NCI-H128 (cell line): ENCODE measurements at regions not wholly inside any gene's neighbourhood (a gene's known extent, or its start where the extent isn't known, plus 50 kb on each side); places are given as distances from the start of the nearest gene placed in this dataset.
"Not testable (repeated sequence)": the region's sequence is repeated elsewhere in the genome, so short reads cannot be mapped to it uniquely, and the experiment has no call there.

Source experiments
- DNase-seq: peaks from one replicate; lab custom pipeline; 2025; ENCODE audit not compliant: unreplicated experiment; lab: John Stamatoyannopoulos, UW

DNA sequence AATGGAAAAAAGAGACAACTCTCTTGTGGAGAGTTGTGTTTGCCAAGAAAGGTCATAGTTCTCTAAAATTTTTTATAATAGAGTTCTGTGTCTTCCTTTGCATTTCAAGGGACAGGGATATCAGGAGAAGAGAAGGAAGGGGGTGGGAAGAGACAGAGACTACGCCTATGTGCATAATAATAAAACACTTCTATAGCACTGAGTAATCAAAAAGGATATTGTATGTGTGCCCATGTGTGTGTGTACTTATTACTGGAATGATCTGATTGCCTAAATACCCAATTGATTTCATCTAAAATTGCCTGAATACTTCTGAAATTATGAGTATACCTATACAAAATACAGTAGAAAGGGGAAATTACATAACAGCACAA, 803.7 kb upstream of the ACVR2A start:
- DNase-seq: no peak

DNA sequence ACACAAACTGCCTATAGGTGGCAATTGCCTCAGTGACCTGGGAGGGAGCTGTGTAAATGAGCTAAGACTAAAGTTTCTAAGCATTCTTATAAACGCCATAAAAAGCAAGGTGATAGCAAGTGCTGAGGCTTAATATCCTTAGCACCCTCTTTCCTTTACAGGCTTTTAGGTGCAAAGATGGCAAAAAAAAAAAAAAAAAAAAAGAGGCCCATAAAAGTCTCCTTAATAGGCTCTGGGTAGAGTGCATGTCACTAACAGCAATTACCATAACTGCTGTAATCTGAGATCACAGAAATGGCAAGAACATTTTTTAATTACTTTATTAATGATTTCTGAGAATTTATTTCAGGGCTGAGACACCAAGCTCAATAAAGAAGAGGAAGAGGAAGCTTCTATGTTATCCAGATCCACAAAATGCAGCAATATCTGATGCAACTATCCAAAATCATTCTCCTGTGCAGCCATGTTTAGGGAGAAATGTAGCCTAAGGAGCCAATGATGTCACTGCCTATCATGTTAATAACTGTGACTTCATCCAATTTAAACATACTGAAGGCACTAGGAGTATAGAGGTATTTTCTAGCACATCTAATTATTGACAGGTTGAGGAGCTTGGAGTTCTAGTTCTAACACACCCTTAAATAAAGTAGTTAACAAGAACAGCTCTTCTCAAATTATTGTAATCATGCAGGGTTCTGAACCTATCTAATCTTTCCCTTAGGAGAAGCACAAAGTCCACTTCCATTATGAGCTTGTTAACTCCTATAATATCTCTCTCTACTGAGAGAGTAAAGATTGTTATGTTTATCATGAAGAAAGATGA, 804.3 kb upstream of the ACVR2A start:
- no peak for DNase-seq

DNA sequence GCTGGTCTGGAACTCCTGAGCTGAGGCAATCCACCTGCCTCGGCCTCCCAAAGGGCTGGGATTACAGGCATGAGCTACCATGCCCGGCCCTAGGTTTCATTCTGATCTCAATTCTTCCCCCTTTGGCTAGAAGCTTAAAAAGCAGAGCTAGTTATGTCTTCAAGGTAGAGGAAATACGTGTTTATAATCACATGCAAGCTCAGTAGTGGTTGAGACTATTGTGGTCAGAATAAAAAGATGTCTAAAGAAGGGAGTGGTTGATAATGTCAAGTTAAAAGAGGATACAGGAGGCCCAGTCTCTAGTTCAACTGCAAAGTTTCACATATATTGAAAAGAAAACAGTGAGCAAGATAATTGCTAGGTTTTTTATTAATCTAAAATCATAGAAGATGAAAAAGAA, 807.8 kb upstream of the ACVR2A start:
- no peak for DNase-seq

DNA sequence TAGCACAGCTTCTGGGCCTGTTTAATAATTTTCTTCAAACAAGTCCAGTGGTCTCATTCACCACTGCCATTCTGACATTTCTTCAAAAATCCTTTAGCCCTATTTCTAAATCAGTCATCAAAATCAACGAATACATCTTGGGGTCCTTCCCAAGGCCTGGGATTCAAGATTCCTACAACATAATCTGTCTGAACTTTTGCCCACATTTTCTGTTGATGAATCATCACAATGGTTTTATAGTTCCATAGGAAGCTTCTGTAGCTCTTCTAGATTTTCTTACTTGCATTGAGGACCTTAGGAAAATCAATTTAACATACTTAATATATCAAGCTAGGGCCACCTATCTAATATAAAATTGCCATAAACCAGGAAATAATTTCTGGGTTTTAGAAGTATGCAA, 811.8 kb upstream of the ACVR2A start:
- DNase-seq: no peak

DNA sequence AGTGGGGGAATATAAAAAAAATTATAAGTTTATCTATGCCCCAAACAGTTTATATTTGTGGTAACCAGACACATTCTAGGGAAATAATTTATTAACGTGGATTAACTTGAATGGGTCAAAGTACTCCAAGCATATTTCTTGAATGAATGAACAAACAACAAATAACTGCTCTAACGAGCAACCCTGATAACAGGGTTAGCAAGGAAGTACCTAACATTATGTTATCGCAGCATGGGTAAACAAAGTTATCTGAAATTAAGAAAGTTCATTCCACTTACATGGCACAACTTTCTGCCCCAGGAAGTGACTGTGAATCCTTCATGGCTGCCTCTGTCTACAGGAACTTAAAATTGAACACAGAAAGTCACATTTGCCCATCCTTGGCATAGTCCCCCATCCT, 812.9 kb upstream of the ACVR2A start:
- no peak for DNase-seq

GRCh38 chr2:147030966-147031720, 813.7 kb upstream of the ACVR2A start:
- no peak for DNase-seq

DNA sequence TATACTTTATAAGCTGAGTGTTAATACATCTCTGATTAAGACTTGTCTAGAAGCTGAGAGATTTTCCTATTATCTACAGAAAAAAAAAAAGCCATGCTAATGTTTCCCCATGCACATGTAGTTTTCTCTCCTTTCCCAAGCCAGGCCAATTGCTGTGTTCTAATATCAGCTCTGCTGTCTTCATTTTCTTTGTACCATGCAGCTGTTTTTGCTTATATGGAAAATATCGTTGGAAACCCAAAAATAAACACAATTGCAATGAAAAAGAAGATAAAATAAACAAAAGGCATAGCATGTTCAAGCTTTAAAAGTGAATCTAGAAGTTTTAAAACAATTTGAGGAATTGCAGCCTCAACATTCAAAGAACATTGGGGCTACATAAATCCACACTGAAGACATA, 817.4 kb upstream of the ACVR2A start:
- DNase-seq: no peak

DNA sequence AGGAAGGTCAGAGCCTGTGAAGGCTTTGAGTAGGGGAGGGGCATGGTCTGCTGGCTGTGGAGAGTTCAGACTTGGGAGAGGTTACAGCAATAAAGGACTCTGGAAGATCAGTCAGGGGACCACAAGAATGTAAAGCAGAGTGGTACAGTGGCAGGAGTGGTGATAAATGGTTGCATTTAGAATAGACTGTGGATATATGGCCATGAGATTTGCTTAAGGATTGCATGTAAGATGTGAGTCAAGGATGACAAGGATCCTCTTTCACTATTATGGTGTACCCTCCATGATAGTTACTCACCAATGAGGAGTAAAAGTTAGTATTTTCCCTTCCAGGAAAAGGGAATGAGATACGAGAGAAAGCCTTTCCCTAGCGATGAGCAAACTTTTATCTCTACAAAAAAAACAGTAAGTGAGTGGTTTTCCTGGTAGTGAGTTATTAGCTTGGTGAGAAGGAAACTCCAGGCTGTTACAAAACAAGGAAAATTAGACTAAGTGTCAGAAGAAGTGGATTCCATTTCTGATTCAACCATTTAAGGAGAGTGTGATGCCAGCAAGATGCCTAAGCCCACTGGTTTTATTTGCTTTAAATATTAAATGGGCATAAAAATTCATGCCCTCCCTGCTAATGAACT, 818.0 kb upstream of the ACVR2A start:
- no peak for DNase-seq

DNA sequence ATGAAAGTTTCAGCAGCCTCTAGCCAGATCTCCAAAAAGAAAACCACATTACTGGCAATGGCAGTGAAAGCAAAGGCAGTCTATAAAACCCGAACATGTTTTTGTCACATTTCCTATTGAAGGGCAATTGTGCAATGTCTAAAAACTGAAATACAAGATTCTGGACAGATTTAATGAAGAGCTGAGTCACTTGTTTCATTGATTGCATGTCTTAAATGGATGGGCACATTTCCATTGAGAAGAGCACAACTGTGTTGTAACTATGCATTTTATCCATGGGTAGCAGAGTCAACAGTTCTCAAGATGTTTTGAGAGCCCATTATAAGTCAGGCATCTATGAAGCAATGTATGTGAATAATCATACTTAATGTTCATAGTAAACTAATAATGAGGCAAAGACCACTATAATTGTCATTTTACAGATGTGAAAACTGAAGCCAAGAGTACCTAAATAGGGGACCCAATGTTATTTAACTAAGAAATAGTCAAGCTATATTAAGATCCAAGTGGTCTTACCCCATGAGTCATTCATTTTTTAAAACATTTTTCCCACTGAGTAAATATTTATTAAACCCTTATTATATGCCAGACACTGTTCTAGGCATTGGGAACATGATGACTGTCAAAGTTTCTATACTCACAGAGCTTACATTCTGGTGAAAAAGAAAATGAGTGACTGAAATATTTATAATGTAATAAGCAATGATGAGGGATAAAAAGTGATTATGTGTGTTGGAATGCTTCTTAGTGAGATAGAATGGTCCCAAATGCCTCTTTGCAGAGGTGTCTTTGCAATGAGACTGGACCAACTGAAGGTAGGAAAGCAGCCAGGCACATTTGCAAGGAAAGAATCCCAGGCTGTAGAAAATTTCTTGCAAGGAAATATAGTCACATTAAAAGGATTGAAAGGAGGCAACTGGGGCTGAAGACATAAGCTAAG, 818.9 kb upstream of the ACVR2A start:
- DNase-seq: no peak

DNA sequence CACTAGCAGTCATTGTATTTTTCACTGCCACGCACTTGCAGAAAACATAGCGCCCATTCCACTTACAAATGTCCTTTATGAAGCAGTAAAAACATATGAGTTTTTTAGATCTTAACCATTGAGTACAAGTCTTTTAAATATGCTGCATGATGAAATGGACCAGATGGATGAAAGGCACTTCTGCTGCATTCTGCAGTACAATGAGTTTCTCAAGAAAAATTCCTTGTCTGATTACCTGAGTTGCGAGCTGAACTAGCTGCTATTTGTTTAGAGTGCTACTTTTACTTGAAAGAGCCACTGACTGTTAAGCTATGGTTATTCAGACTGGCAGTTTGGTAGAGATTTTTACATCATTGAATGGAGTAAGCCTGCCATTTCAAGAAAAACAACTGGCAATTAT, 825.5 kb upstream of the ACVR2A start:
- no peak for DNase-seq

DNA sequence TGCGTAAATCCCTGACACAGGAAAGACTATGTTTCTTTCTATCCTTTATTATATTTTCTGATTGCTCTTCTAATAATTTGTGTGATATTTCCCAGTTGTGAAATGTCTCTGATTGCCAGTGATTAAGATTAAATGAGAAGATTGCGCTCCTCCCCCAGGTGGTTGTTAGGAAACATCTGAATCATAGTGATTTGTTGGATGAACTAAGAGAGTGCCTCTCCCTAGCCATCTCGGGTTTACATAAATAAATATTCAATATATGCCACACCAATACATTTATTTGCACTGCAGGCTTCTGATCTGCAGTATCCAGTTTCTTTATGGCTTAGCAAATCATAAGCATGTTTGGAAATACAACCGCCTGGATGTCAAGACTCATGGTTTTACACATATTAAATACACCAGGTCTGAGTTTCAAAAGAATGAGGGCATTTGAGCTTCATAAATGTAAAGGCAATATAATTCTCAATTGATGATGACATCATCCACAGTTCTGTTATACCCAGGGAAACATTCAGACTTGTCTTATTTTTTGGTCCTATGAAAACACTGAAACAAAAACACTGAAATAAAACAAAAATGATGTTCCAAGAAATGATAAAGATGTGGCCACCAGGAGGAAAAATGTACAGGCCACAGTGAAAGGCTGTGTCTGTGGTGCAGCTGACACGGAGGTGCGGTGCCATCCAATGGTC, 826.7 kb upstream of the ACVR2A start:
- DNase-seq: no peak

DNA sequence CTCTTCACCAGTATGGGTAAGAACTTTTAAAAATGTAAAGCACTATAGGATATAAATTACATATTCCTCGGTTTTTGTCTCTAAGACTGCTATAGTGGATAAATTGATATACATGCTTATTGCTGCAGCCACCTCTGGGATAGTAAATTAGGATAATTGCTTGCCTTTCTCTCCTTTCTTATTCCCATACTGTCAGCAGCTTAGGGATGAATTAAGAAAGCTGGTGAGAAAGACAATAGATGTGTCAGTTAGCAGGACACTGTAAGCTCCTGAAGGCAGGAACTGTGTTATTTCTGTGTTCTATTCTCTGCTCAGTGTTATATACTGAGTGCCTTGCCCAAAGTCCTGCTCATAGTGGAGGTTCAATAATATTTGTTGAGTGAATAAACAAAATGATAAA, 828.6 kb upstream of the ACVR2A start:
- DNase-seq: no peak

DNA sequence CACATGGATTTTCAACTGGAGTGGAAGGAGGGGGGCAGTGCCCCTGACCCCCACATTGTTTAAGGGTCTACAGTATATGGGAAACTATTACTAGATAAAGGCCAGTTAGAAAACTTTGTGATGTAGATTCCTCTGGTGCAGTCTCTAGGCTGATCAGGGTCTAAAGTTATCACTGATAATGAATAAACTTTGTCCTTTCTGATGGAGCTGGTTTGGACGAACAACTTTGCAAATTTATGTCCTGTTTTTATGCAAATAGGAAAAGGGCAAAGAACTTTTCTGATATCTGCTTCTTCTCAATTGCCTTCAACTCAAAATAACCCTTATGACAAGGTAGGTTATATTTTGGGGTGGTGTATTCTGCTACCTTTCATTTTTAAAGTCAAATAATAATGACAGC, 829.2 kb upstream of the ACVR2A start:
- DNase-seq: no peak

GRCh38 chr2:147013696-147014392, 831.0 kb upstream of the ACVR2A start:
- DNase-seq: no peak

- no peak for DNase-seq
Observed at GRCh38 chr2:147008481-147008880, 836.3 kb upstream of the ACVR2A start.

- DNase-seq: no peak
Observed at GRCh38 chr2:147006736-147007141, 838.1 kb upstream of the ACVR2A start.

DNA sequence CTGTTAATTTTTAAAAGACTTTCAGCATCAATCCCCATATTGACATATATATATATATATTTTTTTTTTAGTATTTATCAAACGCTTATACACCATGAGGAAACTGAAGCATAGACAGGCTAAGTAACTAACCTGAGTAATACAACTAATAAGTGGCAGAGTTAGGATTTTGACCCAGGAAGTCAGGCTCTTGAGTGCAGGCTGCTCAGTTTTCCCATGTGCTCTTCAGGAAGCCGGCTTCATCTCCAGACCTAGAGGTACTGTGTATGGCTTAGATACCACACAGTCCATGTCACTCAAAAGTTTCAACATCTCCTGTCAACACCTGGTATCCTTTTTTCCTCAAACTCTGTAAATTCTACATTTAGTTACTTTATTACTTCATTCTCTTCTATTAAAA, 841.7 kb upstream of the ACVR2A start:
- DNase-seq: no peak

GRCh38 chr2:147002256-147002655, 842.6 kb upstream of the ACVR2A start:
- DNase-seq: no peak

DNA sequence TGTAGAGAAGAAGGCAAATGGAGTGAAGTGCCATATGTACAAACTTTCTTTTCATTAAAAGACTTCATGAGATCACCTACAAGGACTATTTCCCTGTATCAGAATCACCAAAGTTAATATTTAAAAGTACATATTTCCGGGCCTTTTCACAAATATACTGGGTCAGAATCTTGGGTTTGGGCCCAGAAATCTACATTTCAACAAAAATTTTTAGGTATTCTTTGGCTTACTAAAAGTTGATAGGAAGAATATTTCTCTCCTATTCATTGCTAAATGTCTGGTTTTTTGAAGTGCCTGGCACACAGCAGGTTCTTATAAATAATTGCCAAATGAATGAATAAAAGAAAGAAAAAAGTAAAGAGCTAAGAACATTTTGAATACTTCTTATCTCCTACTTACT, 843.8 kb upstream of the ACVR2A start:
- no peak for DNase-seq

DNA sequence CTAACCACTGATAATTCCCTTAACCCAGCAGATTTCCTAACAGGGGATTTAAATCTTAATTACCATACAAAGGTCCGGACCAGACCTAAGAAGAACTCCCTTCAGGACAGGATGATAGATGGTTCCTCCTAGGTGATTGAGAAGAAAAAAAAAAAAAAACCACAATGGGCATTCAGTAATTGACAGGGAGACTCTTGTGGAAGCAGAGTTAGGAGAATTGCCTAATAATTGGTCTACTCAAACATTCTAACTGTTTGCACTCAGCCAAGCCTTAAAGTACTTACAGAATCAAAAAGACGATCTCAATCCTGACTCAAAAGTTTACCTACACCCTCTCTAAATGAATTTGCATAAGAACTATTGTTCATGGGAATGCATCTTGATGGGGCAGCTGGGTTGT, 844.7 kb upstream of the ACVR2A start:
- DNase-seq: not testable (repeated sequence)
